HG02571 (cell line): ENCODE measurements at regions not wholly inside any gene's neighbourhood (a gene's known extent, or its start where the extent isn't known, plus 50 kb on each side); places are given as distances from the start of the nearest gene placed in this dataset.
"Not testable (repeated sequence)": the region's sequence is repeated elsewhere in the genome, so short reads cannot be mapped to it uniquely, and the experiment has no call there.

ENCODE experiments used
- ATAC-seq: cut with Tn5 transposase; IDR thresholded peaks from one replicate; pipeline ENCODE4 v1.9.1; 2021; ENCODE audit warnings: mild to moderate bottlenecking, moderate library complexity; ENCODE audit not compliant: unreplicated experiment

DNA sequence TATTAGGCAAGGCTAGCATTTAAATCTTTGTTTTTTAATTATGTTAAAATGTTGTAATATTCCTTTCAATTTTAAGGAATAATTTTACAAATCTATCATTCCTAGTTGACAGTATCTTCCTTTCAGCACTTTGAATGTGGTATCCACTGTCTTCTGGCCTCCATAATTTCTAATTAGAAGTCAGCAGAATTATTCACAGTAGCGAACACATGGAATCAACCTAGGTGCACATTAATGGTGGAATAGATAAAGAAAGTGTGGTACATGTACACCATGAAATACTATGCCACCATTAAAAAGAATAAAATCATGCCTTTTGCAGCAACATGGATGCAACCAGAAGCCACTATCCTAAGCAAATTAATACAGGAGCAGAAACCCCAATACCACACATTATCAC is 1887.8 kb downstream of the PCDH7 start:
- no peak for ATAC-seq

DNA sequence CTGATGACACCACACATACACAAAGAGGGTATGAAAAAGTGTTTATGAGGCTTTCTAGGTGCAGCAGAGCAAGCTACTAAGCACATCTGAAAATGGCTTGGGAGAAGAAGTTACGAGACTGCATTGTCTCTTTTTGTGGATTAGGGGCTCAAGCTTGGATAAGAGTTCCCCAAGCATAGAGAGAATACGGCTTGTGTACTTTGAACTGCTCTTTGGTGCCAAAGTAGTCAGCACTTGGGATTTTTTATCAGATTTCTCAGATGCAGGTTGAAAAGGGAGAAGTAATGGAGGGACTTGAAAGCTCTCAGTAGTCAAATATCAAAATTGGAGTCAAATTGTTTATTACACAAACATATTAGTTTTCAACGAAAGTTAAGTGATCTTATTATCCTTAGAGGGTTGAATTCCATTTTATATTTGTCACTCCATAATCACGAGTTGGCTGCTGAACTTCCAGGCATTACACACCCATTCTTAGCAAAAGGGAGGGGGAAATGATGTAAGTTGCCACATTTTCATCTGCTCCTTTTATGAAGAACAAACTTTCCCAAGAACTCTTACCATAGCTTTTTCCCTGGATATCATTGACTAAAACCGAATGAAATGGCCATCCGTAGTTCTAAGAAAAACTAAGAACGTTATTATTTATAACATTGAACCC is 1904.9 kb downstream of the PCDH7 start:
- no peak for ATAC-seq

DNA sequence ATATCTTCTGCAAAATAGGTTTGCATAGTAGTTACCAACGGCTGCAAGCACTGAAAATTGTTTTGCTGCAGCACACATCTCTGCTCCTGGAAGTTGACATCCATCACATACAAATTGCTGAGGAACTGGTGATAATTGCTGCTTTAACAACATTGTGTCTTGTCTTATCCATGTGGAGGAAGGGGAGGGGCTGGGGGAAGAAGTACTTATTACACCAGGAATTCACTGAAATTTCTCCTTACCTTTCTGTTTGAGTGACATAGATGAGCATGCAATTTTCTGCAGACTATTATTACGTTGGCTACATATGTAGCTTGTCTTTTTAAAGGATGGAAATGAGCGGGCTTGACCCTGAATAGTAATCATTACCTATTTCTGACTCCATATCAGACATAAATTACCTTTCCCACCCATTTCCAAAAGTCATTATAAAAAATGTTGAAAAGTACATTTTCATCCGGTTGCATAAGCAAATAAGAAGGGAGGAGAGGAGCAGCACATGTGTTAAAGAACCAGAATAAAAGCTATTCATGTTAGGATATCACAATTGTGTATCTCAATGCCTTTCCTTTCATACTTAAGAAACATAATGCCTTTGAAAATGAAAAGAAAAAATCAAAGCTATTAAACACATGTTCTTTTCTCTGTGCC is 1905.6 kb downstream of the PCDH7 start:
- no peak for ATAC-seq

DNA sequence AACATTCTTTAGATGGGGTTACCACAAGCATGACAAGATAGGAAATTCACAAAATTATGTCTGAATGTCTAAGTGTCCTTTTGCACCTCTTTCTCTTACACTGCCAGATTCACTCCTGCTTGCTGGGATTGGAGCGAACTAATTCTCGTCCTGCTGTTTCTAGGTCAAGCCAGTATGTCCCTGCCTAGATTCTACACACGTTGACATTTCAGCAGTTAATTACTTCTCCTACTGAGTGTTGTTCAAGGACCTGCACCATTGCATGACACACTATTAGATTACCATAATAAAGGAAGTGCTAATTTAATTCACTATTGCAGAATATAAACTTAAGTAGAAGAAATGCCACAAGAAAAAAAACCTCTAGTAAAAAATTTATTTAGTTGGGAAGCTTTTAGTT is 1911.7 kb downstream of the PCDH7 start:
- no peak for ATAC-seq

DNA sequence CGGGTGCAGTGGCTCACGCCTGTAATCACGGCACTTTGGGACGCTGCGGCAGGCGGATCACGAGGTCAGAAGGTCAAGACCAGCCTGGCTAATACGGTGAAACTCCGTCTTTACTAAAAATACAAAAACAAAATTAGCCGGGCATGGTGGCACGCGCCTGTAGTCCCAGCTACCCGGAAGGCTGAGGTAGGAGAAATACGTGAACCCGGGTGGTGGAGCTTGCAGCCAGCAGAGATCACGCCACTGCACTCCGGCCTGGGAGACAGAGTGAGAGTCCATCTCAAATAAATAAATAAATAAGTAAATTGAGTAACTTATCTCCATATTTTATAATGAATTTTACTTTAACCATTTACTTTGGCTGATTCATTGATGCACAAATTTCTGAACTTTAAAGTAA is 1913.3 kb downstream of the PCDH7 start:
- ATAC-seq: no peak

DNA sequence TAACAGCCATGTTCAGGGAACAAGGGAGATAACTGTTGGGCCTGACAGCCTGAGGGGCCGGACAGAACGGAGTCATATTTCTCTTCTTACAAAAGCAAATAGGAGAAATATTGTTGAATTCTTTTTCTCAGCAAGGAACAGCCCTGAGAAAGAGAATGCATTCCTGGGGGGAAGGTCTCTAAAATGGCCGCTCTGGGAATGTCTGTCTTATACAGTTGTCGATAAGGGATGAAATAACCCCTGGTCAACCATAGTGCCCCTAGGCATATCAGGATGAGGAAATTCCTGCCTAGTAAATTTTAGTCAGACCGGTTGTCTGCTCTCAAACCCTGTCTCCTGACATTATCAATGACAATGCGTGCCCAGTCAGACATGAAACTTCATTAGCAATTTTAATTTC is 1925.5 kb downstream of the PCDH7 start:
- no peak for ATAC-seq

DNA sequence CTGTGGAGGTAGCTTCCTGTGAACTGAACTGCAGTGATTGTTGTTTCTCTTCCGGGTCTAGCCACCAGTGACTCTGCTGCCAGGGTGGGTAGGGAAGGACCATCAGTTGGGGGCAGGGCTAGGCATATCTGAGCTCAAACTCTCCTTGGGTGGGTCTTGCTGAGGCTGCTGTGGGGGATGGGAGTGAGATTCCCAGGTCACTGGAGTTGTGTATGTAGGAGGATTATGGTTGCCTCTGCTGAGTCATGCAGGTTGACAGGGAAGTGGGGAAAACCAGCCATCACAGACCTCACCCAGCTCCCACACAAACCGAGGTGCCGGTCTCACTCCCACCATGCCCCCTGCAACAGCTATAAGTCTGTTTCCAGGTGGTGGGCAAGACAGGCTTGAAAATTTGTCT is 1937.8 kb downstream of the PCDH7 start:
- no peak for ATAC-seq

DNA sequence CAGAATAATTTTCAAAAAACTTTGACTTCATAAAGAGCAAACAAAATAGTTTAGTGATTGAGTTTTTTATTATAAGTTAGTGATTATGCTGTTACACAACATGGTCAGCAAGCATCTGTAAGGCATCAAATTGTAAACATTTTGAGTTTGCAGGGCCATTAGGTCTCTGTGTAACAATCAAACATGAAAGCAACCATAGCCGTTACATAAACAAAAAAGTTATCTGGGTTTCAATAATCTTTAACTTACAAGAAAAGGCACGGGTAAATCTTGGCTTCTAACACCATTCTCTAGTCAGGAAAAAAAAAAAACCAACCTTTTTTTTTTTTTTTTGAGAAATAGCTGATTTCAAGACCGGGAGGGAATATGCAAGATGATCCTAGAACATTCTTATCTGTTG is 1941.1 kb downstream of the PCDH7 start:
- ATAC-seq: no peak

DNA sequence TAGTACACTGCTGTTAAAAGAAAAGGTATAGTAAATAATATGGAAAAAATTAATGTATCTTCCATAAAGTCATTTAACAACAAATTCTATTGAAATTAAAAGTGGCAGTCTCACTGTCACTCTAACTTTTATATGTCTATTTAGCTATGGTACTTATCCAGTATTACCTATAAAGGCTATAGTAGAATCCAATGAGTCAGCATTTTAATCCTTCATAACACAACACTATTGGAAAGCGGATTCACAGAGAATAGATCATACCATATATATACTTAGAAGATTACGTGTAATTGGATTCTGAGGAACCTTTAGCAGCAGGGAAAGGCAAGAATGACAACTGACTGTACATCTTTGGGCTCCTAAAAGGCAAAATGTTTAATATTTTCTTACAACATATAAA is 1942.6 kb downstream of the PCDH7 start:
- no peak for ATAC-seq

DNA sequence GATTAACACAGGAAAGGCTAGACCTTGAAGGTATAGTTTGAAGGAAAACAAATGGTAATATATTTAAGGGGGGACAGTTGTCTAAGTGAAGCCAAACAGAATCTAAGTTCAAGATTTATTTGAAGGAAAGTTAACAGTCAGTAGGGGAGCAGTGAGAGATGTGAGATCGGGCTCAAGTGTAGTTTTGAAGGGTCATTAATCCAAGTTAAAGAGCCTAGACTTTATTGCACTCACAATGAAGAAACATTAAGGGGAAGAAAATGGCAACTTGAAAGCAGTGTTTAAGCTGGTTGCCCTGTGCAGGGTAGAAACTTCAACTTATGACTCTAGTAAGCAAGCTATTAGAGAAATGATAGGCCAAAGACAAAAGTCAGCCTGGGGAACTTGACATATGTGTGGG is 1952.2 kb downstream of the PCDH7 start:
- ATAC-seq: no peak

DNA sequence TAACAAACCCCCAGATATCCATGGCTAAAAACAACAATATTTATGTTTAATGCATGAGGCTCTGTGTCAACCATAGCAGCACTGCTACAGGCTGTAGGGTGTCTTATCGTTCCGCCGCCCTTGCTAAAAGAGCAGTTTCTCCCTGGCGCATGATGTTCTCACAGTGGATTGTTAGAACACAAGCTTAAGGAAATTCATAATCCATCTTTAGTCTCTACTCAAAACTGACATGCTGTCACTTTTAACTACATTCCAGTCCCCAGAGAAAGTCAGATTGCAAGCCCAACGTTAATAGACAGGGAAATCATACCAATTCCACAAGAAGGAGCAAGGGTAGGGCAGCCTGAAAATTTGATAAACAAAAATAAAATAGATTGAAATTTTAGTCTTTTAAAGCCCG is 1960.8 kb downstream of the PCDH7 start:
- no peak for ATAC-seq

DNA sequence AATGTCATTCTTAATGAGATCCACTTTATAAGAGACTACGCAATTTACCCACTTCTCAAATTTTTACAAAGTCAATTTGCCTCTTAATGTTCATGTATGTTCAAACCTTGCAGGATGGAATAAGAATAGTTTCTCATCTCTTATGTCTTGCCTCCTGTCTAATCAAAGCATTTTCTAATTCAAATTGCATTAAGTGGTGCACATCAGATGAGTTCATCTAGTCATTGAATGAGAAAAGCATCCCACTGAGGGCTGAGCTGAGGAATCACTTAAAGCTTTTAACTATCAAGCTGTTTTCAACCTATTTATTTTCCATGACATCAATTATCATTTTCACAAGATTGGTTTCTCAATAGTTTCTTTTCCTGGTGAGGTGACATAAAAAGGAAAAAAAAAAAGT is 1964.0 kb downstream of the PCDH7 start:
- ATAC-seq: no peak

DNA sequence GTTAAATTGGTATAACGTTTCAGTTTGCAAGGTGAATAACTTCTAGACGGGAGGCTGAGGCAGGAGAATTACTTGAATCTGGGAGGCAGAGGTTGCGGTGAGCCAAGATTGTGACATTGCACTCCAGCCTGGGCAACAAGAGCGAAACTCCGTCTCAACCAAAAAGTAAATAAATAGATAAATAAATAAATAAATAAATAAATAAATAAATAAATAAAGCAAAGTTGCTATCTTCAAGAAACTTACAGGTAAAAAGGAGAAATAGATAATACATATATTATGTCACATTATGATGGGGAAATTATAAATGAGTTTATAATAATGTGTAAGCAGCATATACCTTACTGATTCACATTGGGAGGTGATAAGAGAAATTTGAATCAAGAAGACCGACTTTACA is 1966.0 kb downstream of the PCDH7 start:
- ATAC-seq: no peak

DNA sequence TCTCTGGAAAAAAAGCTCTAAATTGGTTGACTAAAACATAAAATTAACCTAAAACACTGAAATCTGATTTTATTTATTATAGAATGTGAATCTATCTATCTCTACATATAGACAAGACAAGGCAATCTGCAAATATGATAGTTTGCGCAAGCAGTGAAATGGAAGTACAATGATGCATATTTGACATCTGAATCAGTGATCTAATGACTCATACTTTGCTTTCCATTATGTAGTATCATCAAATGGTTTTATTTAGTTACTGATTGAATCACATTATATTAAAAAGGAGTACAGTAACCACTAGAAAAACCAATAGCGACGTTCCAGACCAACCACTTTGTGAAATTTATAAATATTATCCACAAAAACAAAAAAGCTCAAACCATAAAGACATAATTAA is 1969.3 kb downstream of the PCDH7 start:
- no peak for ATAC-seq

DNA sequence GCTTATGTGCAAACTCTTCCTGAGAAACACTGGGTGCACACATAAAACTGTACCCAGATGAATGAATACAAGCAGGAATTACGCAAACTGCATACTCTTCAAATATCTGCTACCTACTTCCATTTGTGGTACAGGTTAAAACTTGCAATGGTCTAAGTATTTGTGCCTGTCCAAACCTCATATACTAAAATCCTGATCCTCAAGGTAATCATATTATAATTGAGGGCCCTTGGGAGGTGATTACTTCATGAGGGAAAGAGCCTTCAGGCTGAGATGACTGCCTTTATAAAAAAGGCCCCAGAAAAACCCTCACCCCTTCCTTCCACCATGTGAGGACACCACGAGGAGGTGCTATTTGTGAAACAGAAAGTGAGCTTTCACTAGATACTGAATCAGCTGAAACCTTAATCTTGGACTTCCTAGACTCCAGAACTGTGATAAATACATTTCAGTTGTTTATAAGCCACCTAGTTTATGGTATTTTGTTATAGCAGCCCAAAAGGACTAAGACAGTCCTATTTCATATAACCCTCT is 1977.2 kb downstream of the PCDH7 start:
- ATAC-seq: no peak

DNA sequence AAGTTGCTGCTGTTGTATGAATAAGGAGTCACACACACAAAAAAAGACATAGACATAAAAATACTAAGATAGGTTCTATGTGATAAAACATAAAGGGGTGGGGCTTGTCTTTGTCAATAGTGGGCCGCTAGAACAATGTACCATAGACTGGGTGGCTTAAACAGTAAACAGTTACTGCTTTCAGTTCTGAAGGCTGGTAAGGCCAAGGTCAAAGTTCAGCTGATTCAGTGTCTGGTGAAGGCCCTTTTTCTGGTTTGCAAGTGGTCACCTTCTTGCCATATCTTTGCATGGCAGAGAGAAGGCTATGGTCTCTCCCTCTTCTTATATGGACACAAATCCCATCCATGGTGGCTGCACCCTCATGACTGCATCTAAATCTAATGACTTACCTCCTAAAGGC is 1980.7 kb downstream of the PCDH7 start:
- no peak for ATAC-seq

DNA sequence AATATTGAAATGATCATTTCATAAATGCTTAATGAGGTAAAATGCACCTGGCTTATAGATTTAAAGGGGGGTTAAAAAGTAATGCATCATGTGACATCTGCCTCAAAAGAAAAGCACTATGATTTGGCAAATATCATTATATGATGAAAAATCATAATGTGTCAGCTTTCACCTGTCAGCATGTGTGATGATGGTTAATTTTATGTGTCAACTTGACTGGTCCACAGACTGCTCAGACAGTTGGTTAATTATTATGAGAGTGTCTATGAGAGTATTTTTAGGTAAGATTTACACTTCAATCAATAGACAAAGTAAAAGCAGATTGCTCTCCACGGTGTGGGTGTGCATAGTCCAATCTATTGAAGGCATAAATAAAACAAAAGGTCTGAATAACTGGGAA is 1986.7 kb downstream of the PCDH7 start:
- ATAC-seq: no peak

DNA sequence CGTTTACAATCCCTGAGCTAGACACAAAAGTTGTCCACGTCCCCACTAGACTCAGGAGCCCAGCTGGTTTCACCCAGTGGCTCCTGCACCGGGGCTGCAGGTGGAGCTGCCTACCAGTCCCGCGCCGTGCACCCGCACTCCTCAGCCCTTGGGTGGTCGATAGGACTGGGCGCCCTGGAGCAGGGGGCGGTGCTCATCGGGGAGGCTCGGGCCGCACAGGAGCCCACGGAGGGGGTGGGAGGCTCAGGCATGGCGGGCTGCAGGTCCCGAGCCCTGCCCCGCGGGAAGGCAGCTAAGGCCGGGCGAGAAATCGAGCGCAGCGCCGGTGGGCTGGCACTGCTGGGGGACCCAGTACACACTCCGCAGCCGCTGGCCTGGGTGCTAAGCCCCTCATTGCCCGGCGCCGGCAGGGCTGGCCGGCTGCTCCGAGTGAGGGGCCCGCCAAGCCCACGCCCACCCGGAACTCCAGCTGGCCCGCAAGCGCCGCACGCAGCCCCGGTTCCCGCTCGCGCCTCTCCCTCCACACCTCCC is 1996.0 kb downstream of the PCDH7 start:
- not testable (repeated sequence) for ATAC-seq

DNA sequence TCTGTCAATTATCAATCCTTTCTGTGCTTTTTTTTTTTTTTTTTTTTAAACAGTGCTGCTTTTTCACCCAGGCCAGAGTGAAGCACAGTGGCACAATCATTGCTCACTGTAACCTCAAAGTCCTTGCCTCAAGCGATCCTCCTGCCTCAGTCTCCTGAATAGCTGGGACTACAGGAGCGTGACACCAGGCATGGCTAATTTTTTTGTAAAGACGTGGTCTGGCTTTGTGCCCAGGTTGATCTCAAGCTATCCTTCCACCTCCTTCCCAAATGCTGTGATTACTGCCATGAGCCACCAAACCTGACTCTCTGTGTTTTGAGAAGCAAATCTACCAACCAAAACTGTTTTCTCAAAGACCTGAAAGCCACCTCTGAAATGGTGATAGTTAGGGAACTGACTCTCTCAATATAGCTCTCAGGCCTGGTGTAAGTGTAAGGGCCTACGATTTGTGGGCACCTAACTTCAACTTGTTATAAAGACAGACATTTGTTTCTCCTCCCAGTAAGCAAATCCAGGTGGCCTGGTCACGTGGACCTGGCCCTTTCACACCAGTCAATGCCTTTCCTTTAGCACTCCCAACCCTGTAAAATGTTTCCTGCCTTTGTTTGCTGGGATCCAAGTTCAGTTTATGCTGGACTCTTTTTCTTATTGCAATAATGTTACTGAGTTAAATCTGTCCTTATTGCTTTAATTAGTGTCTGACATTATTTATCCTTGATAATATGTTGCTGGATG is 2015.9 kb downstream of the PCDH7 start:
- ATAC-seq: no peak

DNA sequence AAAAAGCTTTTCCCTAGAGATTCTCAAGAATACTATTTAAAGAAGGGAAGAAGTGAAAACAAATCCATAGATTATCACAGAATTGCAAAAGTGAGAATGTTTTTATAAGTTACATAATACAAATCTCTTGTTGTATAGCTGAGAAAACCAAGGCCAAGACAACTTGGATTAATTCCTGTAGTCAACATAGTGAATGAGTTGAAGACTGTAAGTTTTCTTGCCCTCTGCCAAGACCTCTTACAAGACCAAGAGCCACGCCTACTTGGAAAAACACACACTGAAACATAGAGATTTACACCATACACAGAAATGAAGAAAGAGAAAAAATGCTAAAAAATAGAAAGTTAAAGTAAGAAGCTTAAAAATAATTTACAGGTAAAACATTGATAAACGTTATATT is 2024.0 kb downstream of the PCDH7 start:
- ATAC-seq: no peak

DNA sequence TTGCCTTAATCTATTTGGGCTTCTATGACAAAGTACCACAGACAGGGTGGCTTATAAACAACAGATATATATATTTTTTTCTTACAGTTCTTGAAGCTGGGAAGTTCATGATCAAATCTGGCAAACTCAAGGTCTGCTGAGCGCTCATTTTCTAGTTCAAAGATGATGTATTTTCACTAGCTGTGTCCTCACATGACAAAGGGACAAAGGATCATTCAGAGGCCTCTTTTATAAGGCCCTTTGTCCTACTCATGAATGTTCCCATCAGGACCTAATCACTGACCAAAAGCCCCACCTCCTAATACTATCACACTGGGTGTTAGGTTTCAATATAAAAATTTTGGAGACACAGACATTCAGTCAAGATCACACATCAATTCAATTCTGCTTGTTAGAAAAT is 2025.2 kb downstream of the PCDH7 start:
- no peak for ATAC-seq

DNA sequence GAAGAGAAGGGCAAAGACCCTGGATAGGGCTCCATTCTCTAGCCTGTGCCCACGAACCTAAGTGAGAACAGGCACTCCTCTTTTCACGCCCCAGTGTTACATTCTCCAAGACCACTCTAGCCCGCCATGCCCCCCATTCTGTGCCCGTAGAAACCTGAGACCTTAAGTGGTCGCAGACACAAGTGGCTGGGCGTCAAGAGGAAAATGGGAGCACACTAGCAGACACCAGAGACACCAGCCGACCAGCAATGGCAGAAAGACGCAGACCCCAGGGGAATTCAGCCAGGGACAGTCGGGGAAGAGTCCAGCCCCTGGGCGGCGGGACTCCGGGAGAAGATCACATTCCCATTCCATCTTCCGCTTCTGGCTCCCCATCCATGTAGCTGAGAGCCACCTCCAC is 2027.9 kb downstream of the PCDH7 start:
- ATAC-seq: no peak
